GM21737 (cell line): ENCODE measurements at regions not wholly inside any gene's neighbourhood (a gene's known extent, or its start where the extent isn't known, plus 50 kb on each side); places are given as distances from the start of the nearest gene placed in this dataset.
"Not testable (repeated sequence)": the region's sequence is repeated elsewhere in the genome, so short reads cannot be mapped to it uniquely, and the experiment has no call there.

Experiments used
- ATAC-seq: cut with Tn5 transposase; IDR thresholded peaks from one replicate; pipeline ENCODE4 v1.9.1; 2021; ENCODE audit warnings: mild to moderate bottlenecking, moderate library complexity; ENCODE audit not compliant: unreplicated experiment

- ATAC-seq = no peak
Observed at GRCh38 chr7:12974451-12975166, 287.2 kb downstream of the ARL4A start.

GRCh38 chr7:12975412-12975811 lies 288.0 kb downstream of the ARL4A start:
- ATAC-seq = no peak

- ATAC-seq = no peak
Observed at GRCh38 chr7:12979181-12979580, 291.7 kb downstream of the ARL4A start.

GRCh38 chr7:12982178-12982577 lies 294.7 kb downstream of the ARL4A start:
- no peak for ATAC-seq

GRCh38 chr7:12984117-12984516 lies 296.7 kb downstream of the ARL4A start:
- ATAC-seq = no peak

GRCh38 chr7:12985228-12985627 lies 297.8 kb downstream of the ARL4A start:
- no peak for ATAC-seq

GRCh38 chr7:12985752-12986151 lies 298.3 kb downstream of the ARL4A start:
- ATAC-seq = no peak

GRCh38 chr7:12987238-12987637 lies 299.8 kb downstream of the ARL4A start:
- no peak for ATAC-seq

- ATAC-seq = no peak
Observed at GRCh38 chr7:12990440-12990839, 303.0 kb downstream of the ARL4A start.

- ATAC-seq = no peak
Observed at GRCh38 chr7:12993025-12993424, 305.6 kb downstream of the ARL4A start.

GRCh38 chr7:12995912-12996469 lies 308.6 kb downstream of the ARL4A start:
- ATAC-seq = no peak

GRCh38 chr7:13007331-13007730 lies 319.9 kb downstream of the ARL4A start:
- ATAC-seq = no peak

GRCh38 chr7:13009517-13009916 lies 322.1 kb downstream of the ARL4A start:
- ATAC-seq = no peak

GRCh38 chr7:13014011-13014410 lies 326.6 kb downstream of the ARL4A start:
- ATAC-seq = no peak

- ATAC-seq = no peak
Observed at GRCh38 chr7:13016036-13016581, 328.7 kb downstream of the ARL4A start.

GRCh38 chr7:13016592-13017332 lies 329.3 kb downstream of the ARL4A start:
- no peak for ATAC-seq

- ATAC-seq = no peak
Observed at GRCh38 chr7:13017333-13017857, 330.0 kb downstream of the ARL4A start.

GRCh38 chr7:13017881-13018280 lies 330.4 kb downstream of the ARL4A start:
- no peak for ATAC-seq

GRCh38 chr7:13021566-13022300 lies 334.3 kb downstream of the ARL4A start:
- no peak for ATAC-seq

GRCh38 chr7:13024121-13024674 lies 336.8 kb downstream of the ARL4A start:
- no peak for ATAC-seq

GRCh38 chr7:13025043-13025442 lies 337.6 kb downstream of the ARL4A start:
- ATAC-seq = not testable (repeated sequence)
